HG03039 (cell line): ENCODE measurements at regions not wholly inside any gene's neighbourhood (a gene's known extent, or its start where the extent isn't known, plus 50 kb on each side); places are given as distances from the start of the nearest gene placed in this dataset.
"Not testable (repeated sequence)": the region's sequence is repeated elsewhere in the genome, so short reads cannot be mapped to it uniquely, and the experiment has no call there.

Experiments
- ATAC-seq: cut with Tn5 transposase; IDR thresholded peaks from one replicate; pipeline ENCODE4 v1.9.1; 2021; ENCODE audit warnings: mild to moderate bottlenecking, moderate library complexity; ENCODE audit not compliant: unreplicated experiment

GRCh38 chr5:13354611-13355010 lies 589.9 kb downstream of the DNAH5 start:
- no peak for ATAC-seq

- ATAC-seq: no peak
Observed at GRCh38 chr5:13350767-13351166, 593.7 kb downstream of the DNAH5 start.

GRCh38 chr5:13348568-13348967 lies 595.9 kb downstream of the DNAH5 start:
- ATAC-seq: no peak

GRCh38 chr5:13346401-13346800 lies 598.1 kb downstream of the DNAH5 start:
- no peak for ATAC-seq

GRCh38 chr5:13339093-13339492 lies 605.4 kb downstream of the DNAH5 start:
- ATAC-seq: no peak

- ATAC-seq: not testable (repeated sequence)
Observed at GRCh38 chr5:13335026-13335425, 609.5 kb downstream of the DNAH5 start.

GRCh38 chr5:13331585-13331984 lies 612.9 kb downstream of the DNAH5 start:
- ATAC-seq: no peak

- ATAC-seq: no peak
Observed at GRCh38 chr5:13328316-13328715, 616.2 kb downstream of the DNAH5 start.

GRCh38 chr5:13325765-13326164 lies 618.7 kb downstream of the DNAH5 start:
- ATAC-seq: no peak

GRCh38 chr5:13322769-13323168 lies 621.7 kb downstream of the DNAH5 start:
- ATAC-seq: no peak

GRCh38 chr5:13317654-13318053 lies 626.8 kb downstream of the DNAH5 start:
- ATAC-seq: no peak

GRCh38 chr5:13316176-13316575 lies 628.3 kb downstream of the DNAH5 start:
- ATAC-seq: no peak

GRCh38 chr5:13307480-13307879 lies 637.0 kb downstream of the DNAH5 start:
- no peak for ATAC-seq

- no peak for ATAC-seq
Observed at GRCh38 chr5:13303445-13303844, 641.0 kb downstream of the DNAH5 start.

GRCh38 chr5:13278811-13279210 lies 665.7 kb downstream of the DNAH5 start:
- no peak for ATAC-seq

- no peak for ATAC-seq
Observed at GRCh38 chr5:13278148-13278547, 666.3 kb downstream of the DNAH5 start.

- ATAC-seq: no peak
Observed at GRCh38 chr5:13276156-13276555, 668.3 kb downstream of the DNAH5 start.

- ATAC-seq: no peak
Observed at GRCh38 chr5:13263701-13264100, 680.8 kb downstream of the DNAH5 start.

- ATAC-seq: no peak
Observed at GRCh38 chr5:13253111-13253510, 691.4 kb downstream of the DNAH5 start.

GRCh38 chr5:13252699-13253098 lies 691.8 kb downstream of the DNAH5 start:
- ATAC-seq: no peak

- no peak for ATAC-seq
Observed at GRCh38 chr5:13251623-13252376, 692.7 kb downstream of the DNAH5 start.

GRCh38 chr5:13250464-13251291 lies 693.8 kb downstream of the DNAH5 start:
- ATAC-seq: no peak
